Prostate gland (tissue), 2 donors: ENCODE measurements at regions not wholly inside any gene's neighbourhood (a gene's known extent, or its start where the extent isn't known, plus 50 kb on each side); places are given as distances from the start of the nearest gene placed in this dataset.

Source experiments
- POLR2A ChIP-seq: fragments of 450-650 bp; IDR thresholded peaks from one replicate; pipeline ENCODE4 v1.6.1; 2016; ENCODE audit warnings: antibody characterized with exemption, mild to moderate bottlenecking
- POLR2AphosphoS5 ChIP-seq: sonication (generic); formaldehyde crosslinking; IDR thresholded peaks from one replicate; pipeline ENCODE4 v1.6.1; 2017; ENCODE audit warnings: antibody characterized with exemption
- TF ChIP-seq, protein P1 (sequence below), 4 experiments: fragments of 200-600 bp in 2 of 4; fragments of 450-650 bp in 2 of 4; sonication (generic) in 2 of 4; IDR thresholded peaks; 1 replicate in 3 of 4; 2 replicates in 1 of 4; pipeline ENCODE4 v1.5.1; 2016 to 2019; ENCODE audit warnings: antibody characterized with exemption in 4 of 4, mild to moderate bottlenecking in 2 of 4, moderate library complexity in 2 of 4

DNA sequence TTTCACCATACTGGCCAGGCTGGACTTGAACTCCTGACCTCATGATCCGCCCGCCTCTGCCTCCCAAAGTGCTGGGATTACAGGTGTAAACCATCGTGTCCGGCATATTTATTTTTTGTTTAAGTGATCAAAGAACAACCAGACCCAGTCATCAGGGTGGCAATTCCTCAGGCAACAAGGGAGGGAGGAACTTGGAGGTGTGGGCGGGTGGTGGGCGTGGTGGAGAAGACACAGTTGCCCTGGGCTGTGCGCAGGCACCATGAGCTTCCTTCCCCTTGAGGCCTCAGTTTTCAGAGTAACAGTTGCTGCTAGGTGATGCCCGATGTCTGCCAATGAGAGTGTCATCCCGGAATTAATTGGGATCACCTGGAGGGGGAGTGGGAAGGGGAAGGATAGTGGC lies 191.7 kb downstream of the ALG10 start:
- no peak for TF ChIP-seq POLR2AphosphoS5
- TF ChIP-seq, protein P1, sequence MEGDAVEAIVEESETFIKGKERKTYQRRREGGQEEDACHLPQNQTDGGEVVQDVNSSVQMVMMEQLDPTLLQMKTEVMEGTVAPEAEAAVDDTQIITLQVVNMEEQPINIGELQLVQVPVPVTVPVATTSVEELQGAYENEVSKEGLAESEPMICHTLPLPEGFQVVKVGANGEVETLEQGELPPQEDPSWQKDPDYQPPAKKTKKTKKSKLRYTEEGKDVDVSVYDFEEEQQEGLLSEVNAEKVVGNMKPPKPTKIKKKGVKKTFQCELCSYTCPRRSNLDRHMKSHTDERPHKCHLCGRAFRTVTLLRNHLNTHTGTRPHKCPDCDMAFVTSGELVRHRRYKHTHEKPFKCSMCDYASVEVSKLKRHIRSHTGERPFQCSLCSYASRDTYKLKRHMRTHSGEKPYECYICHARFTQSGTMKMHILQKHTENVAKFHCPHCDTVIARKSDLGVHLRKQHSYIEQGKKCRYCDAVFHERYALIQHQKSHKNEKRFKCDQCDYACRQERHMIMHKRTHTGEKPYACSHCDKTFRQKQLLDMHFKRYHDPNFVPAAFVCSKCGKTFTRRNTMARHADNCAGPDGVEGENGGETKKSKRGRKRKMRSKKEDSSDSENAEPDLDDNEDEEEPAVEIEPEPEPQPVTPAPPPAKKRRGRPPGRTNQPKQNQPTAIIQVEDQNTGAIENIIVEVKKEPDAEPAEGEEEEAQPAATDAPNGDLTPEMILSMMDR (IDR thresholded peaks at IDR 0.05) = no peak
- TF ChIP-seq POLR2A = no peak
